Astrocyte of the spinal cord (primary cell): ENCODE measurements at regions not wholly inside any gene's neighbourhood (a gene's known extent, or its start where the extent isn't known, plus 50 kb on each side); places are given as distances from the start of the nearest gene placed in this dataset.

Experiments used
- DNase-seq: peaks from one replicate; pipeline ENCODE4 v3.0.0; 2011; ENCODE audit warnings: low read depth, low spot score
- H3K4me3 ChIP-seq: 2 replicates; pipeline ENCODE4 v1.5.1; 2011; ENCODE audit warnings: low read depth, mild to moderate bottlenecking, low read length, moderate library complexity
- CTCF ChIP-seq: IDR thresholded peaks from 2 replicates; pipeline ENCODE4 v1.5.1; 2012; ENCODE audit warnings: low read depth, mild to moderate bottlenecking, low read length, inconsistent platforms
- in situ Hi-C: cut with HindIII; loops from 2 replicates; pipeline ENCODE4 v1.10.0; 2017; ENCODE audit warnings: low sequenced_read_pairs

- in situ Hi-C loops = no loop called here
- TF ChIP-seq CTCF = no peak
- no peak overlapping the region for H3K4me3 ChIP-seq
- no peak for DNase-seq
These were observed 509.6 kb downstream of the CMPK2 start for GRCh38 chr2:6355886-6356761.

GRCh38 chr2:6358546-6358945 lies 507.2 kb downstream of the CMPK2 start:
- in situ Hi-C loops = no loop called here
- no peak overlapping the region for H3K4me3 ChIP-seq
- TF ChIP-seq CTCF = no peak
- no peak for DNase-seq

GRCh38 chr2:6358985-6359384 lies 506.7 kb downstream of the CMPK2 start:
- in situ Hi-C loops = no loop called here
- DNase-seq = no peak
- H3K4me3 ChIP-seq = no peak overlapping the region
- no peak for TF ChIP-seq CTCF

- no peak for TF ChIP-seq CTCF
These were observed 505.7 kb downstream of the CMPK2 start for GRCh38 chr2:6359964-6360363.

GRCh38 chr2:6362671-6363450 lies 502.8 kb downstream of the CMPK2 start:
- no peak for DNase-seq
- no peak overlapping the region for H3K4me3 ChIP-seq
- in situ Hi-C loops = no loop called here
- TF ChIP-seq CTCF = no peak

More at GRCh38 chr2:6359964-6360363, 505.7 kb downstream of the CMPK2 start:
- no peak overlapping the region for H3K4me3 ChIP-seq
- DNase-seq = no peak
- in situ Hi-C loops = no loop called here

GRCh38 chr2:6368281-6368680 lies 497.4 kb downstream of the CMPK2 start:
- H3K4me3 ChIP-seq = no peak overlapping the region
- peak; percentile 61 for DNase-seq
- no peak for TF ChIP-seq CTCF
- in situ Hi-C loops = no loop called here
